ENCODE measurements at regions not wholly inside any gene's neighbourhood (a gene's known extent, or its start where the extent isn't known, plus 50 kb on each side); places are given as distances from the start of the nearest gene placed in this dataset.

GRCh38 chr4:177052211-177052934 is 257.3 kb upstream of the NEIL3 start:
- DNase-seq, result no peak

GRCh38 chr4:177057186-177057585 is 252.5 kb upstream of the NEIL3 start:
- DNase-seq, result no peak

- no peak for DNase-seq
These were observed 245.6 kb upstream of the NEIL3 start for GRCh38 chr4:177064116-177064515.

GRCh38 chr4:177064729-177065394 is 244.8 kb upstream of the NEIL3 start:
- DNase-seq, result no peak

- DNase-seq, result no peak
These were observed 242.9 kb upstream of the NEIL3 start for GRCh38 chr4:177066746-177067145.

- no peak for DNase-seq
These were observed 239.1 kb upstream of the NEIL3 start for GRCh38 chr4:177070533-177071058.

GRCh38 chr4:177077095-177077971 is 232.3 kb upstream of the NEIL3 start:
- DNase-seq, result no peak

GRCh38 chr4:177079327-177079726 is 230.3 kb upstream of the NEIL3 start:
- no peak for DNase-seq

- no peak for DNase-seq
These were observed 229.3 kb upstream of the NEIL3 start for GRCh38 chr4:177080388-177080787.

GRCh38 chr4:177087060-177087459 is 222.6 kb upstream of the NEIL3 start:
- no peak for DNase-seq

GRCh38 chr4:177087499-177087898 is 222.2 kb upstream of the NEIL3 start:
- no peak for DNase-seq

- no peak for DNase-seq
These were observed 218.2 kb upstream of the NEIL3 start for GRCh38 chr4:177091515-177091914.

GRCh38 chr4:177092807-177093206 is 216.9 kb upstream of the NEIL3 start:
- no peak for DNase-seq

- DNase-seq, result no peak
These were observed 215.7 kb upstream of the NEIL3 start for GRCh38 chr4:177093964-177094363.

GRCh38 chr4:177097291-177097690 is 212.4 kb upstream of the NEIL3 start:
- DNase-seq, result no peak

GRCh38 chr4:177099211-177099610 is 210.5 kb upstream of the NEIL3 start:
- no peak for DNase-seq

- no peak for DNase-seq
These were observed 209.4 kb upstream of the NEIL3 start for GRCh38 chr4:177100307-177100706.

GRCh38 chr4:177103619-177104018 is 206.1 kb upstream of the NEIL3 start:
- no peak for DNase-seq

- no peak for DNase-seq
These were observed 204.1 kb upstream of the NEIL3 start for GRCh38 chr4:177105536-177105935.

- DNase-seq, result no peak
These were observed 202.3 kb upstream of the NEIL3 start for GRCh38 chr4:177107288-177107921.

- no peak for DNase-seq
These were observed 201.0 kb upstream of the NEIL3 start for GRCh38 chr4:177108708-177109107.

GRCh38 chr4:177109769-177110168 is 199.9 kb upstream of the NEIL3 start:
- no peak for DNase-seq

GRCh38 chr4:177116161-177116560 is 193.5 kb upstream of the NEIL3 start:
- DNase-seq, result no peak

All from femur (tissue), 1 donor.